NCI-H146 treated with DMSO at 0.1 percent for 48 hours (cell line): ENCODE measurements at regions not wholly inside any gene's neighbourhood (a gene's known extent, or its start where the extent isn't known, plus 50 kb on each side); places are given as distances from the start of the nearest gene placed in this dataset.
"Not testable (repeated sequence)": the region's sequence is repeated elsewhere in the genome, so short reads cannot be mapped to it uniquely, and the experiment has no call there.

ENCODE experiments used
- DNase-seq: peaks from one replicate; lab custom pipeline; 2025; ENCODE audit not compliant: unreplicated experiment; lab: John Stamatoyannopoulos, UW

- no peak for DNase-seq
These were observed 147.7 kb downstream of the COG6 start for GRCh38 chr13:39803156-39803555.

DNA sequence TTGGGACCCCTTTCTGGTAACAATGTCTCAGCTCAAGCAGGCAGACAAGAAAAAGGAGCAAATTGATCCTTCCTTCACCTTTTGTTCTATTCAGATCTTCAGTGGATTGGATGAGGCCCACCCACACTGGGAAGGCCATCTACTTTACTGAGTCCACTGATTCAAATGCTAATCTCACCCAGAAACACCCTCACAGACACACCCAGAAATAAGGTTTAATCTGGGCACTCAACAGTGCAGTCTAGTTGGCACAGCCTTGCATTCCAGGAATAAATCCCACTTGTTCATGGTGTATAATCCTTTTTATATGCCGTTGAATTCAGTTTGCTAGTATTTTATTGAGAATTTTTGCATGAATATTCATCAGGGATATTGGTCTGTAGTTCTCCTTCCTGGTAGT is 148.4 kb downstream of the COG6 start:
- no peak for DNase-seq

DNA sequence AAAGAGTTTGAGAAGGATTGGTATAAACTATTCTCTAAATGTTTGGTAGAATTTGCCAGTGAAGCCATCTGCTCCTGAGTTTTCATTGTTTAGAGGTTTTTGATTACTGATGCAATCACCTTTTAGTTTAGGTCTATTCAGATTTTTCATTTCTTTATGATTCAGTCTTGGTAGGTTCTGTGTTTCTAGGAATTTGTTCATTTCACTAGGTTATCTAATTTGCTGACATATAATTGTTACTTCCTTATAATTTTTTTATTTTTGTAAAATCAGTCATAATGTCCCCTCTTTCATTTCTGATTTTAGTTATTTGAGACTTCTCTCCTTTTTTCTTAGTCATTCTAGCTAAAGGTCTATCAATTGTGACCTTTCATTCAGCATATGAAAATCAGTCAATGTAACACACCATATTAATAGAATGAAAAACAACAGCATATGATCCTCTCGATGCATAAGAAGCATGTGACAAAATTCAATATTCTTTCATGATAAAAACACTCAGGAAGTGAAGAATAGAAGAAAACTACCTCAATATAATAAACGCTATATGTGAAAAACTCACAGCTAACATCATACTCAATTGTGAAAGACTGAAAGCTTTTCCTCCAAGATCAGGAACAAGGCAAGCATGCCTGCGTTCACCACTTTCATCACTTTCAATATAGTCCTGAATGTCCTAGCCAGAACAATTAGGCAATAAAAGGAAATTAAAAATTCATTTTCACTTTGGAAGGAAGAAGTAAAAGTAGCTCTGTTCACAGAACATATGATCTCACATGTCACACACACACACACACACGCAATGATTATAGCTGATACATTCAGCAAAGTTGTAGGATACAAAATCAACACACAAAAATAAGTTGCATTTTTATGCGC is 149.1 kb downstream of the COG6 start:
- DNase-seq, result no peak

DNA sequence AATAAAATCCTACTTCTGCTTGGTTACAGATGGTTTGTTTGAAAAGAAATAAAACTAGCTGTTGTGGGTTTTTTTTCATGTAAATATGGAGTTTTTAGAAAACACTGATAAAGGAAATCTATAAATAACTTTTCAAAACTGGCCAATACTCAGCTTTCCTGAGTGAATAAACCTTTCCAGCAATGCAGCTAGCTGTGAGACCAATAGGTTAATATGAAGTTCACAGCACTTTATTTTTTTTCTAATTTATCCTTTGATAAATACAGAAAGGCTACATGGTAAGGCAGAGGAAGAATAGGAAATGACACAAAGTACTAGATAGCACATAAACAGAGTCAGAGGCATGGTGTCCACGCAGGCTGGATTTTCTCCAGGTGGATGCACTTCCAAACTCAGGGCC is 154.0 kb downstream of the COG6 start:
- no peak for DNase-seq

GRCh38 chr13:39810091-39810877 is 154.8 kb downstream of the COG6 start:
- no peak for DNase-seq

DNA sequence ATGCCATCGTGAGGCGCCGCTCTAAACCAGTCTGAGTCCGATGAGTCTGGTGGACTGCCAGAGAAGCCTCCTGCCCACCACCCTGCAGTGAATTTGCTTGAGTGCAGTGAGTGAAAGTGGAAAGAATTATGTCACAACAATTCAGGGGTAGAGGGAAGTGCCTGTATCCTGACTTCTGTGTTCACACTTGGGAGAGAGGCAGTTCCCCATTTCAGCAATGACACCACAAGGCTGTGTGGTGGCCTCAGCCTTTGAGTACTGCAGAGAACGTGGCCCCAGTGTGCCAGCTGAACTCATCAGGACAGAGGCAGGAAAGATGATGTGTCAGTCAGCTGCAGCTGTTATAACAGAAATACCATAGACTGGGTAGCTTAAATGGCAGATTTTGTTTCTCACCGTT is 155.6 kb downstream of the COG6 start:
- no peak for DNase-seq

DNA sequence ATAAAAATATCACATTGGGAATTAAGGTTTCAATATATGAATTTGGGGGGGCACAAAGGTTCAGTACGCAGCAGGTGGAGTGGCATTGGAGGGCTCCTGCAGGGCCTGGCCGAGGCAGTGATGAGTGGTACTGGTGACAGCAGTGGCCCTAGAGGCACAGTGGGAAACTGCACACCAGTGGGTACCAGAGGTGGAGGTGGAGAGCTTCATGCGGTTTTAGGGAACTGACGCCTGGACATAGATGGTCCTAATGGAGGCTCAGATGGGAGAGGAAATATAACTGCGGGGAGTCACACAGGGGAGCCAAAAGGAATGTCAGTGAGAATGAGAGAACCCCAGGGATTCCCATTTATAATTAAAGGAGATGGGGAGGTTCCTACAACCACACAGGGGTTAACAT is 156.2 kb downstream of the COG6 start:
- no peak for DNase-seq

- DNase-seq, result no peak
These were observed 160.1 kb downstream of the COG6 start for GRCh38 chr13:39815345-39816111.

DNA sequence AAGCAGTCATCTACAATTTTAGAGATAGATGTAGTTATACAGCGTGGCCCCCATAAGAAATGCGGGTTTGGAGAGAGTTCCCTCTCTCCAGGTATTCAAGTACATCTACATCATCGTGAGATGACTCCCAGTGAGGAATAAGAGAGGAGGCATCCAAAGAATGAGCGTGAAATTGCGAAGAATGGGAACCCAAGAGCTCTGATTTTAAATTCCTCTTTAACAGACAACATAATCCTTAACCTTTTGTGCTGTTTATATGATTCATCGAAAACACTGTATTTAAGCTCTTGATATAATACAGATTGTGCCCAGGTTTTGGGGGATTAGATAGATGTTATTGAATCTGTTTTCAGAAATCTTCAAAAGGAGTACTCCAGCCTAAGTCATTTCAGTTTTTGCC is 161.5 kb downstream of the COG6 start:
- DNase-seq, result no peak

DNA sequence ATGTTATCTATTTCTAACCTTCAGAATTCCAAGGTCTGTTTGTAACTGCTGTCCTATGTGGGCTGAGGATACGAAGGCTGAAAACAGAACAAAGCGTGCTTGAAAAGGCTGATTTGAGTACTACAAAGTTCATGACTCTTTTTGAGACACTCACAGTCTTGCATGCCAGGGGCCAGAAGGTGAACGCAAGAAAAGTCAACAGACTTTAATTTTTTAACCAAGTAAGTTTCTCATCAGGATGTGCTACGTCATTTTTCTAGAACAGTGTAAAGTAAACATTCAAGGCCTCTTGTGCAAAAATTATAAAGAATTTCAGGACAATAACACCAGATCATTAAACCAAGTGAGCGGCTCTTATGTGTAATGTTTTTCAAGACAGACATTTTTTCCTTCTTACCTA is 163.5 kb downstream of the COG6 start:
- no peak for DNase-seq

DNA sequence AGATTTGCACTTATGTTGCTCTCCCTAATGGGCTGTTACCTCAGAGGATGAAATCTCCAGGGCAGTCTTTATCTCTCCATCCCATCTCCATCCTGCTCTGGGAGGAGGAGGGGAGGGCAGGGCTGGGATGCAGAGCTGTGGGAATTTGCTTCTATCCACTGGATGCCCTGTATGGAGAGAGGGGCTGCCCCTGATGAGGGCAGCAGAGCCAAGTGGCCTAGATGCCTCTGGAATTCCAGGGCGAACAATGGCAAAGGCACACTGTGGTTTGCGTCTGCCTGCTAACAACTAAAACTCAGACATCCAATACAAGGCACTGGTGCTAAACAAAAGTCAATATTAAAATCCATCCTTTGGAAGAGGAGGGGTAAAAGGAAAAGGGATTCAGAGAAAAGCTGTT is 165.1 kb downstream of the COG6 start:
- no peak for DNase-seq

DNA sequence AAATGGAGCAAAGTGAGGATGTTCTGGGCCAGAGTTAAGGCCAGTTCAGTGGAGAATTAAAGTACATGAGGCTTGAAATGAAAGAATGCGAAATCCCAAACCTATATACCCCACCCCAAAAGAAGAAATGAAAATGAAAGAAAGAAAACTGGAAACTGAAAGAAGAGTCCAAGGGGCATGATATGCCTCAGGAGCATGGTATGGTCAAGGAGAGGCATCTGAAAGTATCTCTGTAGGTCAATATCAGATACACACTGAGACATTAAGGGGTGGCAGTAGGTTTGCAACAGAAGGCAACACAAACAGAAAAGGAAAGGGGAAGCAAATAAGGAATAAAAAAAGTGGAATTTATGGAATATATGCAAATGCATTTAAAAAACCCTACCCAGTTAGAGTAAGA is 166.5 kb downstream of the COG6 start:
- no peak for DNase-seq

- DNase-seq, result no peak
These were observed 167.0 kb downstream of the COG6 start for GRCh38 chr13:39822437-39822836.

- DNase-seq, result no peak
These were observed 167.7 kb downstream of the COG6 start for GRCh38 chr13:39823063-39823713.

DNA sequence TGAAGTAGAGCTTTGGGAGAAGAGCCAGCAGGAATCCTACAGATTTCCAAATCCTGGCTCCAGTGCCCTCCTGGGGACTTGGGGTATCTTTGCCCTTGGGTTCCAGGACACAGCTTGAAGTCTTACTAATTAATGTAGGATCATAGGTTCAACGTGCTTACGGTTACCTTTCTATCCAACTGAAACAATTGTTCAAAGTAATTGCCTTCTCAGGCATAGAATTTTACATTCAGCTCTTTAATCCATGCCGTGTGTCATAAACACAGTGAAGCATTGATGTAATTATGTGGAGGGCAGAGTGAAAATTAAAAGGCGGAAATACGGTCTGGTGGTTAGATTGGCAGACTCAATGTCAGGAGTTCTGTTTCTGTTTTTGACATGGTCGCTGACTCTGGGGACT is 170.4 kb downstream of the COG6 start:
- no peak for DNase-seq

GRCh38 chr13:39835253-39835652 is 179.8 kb downstream of the COG6 start:
- peak; percentile 12 for DNase-seq

- no peak for DNase-seq
These were observed 180.6 kb downstream of the COG6 start for GRCh38 chr13:39836038-39836437.

DNA sequence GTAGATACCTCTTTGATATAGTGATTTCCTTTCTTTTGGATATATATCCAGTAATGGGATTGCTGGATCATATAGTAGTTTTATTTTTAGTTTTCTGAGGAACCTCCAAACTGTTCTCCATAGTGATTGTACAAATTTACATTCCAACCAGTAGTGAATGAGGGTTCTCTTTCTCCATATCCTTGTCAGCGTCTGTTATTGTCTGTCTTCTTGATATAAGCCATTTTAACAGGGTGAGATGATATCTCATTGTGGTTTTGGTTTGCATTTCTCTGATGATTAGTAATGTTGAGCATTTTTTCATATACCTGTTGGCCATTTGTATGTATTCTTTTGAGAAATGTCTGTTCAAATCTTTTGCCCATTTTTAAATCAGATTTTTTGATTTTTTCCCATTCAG is 182.4 kb downstream of the COG6 start:
- DNase-seq, result not testable (repeated sequence)

DNA sequence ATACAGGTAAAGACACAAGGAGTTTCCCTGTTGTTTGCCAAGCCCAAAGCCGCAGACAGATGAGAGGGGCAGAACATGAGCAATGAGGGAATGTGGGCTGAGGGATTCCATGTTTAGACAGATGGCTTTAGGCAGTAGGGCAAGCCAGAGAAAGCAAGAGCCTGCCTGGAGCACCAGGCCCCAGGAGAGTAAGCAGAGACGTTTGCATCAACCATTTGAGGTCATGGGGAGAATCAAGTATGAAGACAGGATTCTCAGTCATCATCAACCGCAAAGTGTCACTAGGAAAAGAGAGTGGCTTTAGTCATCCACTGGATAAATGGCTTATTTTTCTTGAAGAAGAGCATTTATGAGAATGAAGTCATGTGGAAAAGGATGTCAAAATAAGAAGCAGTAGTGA is 184.7 kb downstream of the COG6 start:
- DNase-seq, result no peak

DNA sequence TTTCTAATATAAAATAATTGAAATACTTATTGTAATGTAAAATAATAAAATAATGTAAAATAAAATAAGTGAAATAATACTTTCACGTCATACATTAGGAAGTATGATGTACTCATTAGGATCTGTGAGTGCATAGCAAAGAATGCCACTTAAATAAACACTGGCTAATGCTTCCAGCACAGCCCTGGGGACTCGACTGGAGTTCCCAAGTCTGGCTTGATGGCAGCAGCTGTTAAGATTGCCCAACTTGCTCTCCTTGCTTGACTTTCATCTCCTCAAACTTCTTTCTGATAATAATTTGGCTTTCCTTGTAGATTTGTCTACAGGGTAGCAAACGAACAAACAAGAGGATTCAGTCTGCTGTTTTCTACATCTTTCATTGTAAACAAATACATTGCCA is 191.9 kb downstream of the COG6 start:
- DNase-seq, result no peak

- no peak for DNase-seq
These were observed 199.8 kb downstream of the COG6 start for GRCh38 chr13:39855236-39855635.
